Left renal cortex interstitium (tissue), 4 donors: ENCODE measurements at regions not wholly inside any gene's neighbourhood (a gene's known extent, or its start where the extent isn't known, plus 50 kb on each side); places are given as distances from the start of the nearest gene placed in this dataset.

ENCODE experiments used
- DNase-seq, 4 donors: peaks; one replicate each; pipeline ENCODE4 v3.0.0-alpha.2; 2013; ENCODE audit warnings: low read depth in 4 of 4, low spot score in 2 of 4, missing footprints in 1 of 4

DNA sequence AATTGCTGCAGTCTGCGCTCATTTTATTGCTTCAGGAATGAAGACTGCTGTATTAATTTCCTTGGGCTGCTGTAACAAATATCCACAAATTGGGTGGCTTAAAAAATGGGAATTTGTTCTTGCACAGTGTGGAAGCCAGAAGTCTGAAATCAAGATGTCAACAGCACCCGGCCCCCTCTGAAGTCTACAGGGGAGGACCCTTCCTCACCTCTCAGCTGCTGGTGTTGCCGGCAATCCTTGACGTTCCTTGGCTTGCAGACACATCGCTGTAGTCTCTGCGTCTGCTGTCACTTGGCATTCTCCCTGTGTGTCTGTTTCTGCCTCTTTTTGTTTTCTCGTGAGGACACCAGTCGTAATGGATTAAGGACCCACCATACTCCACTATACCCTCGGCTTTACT, 166.2 kb downstream of the PTPN20 start:
- DNase-seq: no peak

DNA sequence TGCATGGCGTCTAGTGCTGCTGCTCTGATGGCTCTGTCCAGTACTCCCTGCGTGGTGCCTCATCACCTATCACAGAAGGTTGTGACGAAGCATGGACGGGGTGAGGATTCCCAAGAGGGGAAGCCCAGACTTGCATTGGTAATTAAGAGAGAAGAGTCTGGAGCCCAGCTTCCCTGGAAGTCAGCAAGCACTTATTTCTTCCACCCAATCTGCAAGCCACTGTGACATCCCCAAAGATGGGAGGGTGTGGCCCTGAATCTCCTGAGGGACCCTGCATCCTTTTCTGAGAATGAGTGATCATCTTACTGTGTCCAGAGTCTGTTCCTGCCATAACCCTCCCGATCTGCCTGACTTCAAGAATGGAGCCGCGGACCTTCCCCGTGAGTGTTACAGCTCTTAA, 166.7 kb downstream of the PTPN20 start:
- no peak for DNase-seq

DNA sequence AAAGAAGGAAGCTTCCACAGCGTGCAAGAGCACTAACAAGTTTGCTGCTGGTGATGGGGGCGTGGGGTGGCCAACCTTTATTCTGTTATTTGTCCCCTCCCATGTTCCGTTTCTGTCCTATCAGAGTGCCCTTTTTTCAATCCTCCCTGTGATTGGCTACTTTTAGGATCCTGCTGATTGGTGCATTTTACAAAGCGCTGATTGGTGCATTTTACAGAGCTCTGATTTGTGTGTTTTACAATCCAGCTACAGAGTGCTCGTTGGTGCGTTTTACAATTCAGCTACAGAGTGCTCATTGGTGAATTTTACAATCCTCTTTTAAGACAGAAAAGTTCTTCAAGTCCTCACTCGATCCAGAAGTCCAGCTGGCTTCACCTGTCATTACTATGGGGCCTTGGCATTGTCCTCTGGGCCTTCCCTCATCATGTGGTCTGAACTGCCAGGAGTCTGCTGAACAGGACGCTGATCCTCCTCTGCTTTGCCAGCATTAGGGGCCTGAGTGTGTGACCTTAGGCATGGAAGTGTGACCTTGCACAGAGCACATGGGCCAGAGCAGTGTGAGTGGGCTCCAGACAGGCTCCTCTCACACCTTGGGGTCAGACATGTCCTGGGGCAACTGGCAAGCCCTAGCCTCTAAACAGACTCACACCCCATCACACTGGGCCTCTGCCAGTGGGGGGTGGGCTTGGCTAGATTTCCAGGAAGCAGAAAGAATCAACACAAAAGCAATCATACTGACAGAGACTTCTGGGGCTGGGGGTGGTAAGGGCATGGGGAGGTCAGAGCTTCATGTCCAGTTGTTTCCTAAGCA, 167.4 kb downstream of the PTPN20 start:
- no peak for DNase-seq

DNA sequence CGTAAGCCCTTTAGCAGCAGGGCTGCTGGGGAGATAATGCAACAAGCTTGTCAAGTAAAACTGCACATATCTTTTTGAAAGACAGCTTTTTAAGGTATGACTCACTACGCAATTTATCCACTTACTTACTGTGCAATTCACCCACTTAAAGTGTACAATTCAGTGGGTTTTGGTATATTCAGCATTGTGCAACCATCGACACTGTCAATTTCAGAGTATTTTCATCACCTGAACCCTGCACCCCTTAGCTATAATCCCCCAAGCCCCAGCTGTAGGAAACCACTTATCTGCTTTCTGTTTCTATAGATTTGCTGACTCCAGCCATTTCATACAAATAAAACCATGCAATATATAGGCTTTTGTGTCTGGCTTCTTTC, 168.0 kb downstream of the PTPN20 start:
- no peak for DNase-seq

DNA sequence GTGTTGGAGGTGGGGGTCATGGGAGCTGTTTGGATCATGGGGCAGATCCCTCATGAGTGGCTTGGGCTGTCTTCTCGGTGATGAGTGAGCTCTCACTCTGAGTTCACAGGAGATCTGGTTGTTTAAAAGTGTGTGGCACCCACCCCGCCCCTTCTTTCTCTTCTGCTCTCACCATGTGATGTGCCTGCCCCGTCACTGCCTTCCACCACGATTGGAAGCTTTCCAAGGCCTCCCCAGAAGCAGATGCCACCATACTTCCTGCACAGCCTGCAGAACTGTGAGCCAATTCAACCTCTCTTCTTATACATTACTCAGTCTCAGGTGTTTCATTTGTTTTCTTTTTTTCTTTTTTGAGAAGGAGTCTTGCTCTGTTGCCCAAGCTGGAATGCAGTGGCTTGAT, 170.0 kb downstream of the PTPN20 start:
- DNase-seq: no peak

DNA sequence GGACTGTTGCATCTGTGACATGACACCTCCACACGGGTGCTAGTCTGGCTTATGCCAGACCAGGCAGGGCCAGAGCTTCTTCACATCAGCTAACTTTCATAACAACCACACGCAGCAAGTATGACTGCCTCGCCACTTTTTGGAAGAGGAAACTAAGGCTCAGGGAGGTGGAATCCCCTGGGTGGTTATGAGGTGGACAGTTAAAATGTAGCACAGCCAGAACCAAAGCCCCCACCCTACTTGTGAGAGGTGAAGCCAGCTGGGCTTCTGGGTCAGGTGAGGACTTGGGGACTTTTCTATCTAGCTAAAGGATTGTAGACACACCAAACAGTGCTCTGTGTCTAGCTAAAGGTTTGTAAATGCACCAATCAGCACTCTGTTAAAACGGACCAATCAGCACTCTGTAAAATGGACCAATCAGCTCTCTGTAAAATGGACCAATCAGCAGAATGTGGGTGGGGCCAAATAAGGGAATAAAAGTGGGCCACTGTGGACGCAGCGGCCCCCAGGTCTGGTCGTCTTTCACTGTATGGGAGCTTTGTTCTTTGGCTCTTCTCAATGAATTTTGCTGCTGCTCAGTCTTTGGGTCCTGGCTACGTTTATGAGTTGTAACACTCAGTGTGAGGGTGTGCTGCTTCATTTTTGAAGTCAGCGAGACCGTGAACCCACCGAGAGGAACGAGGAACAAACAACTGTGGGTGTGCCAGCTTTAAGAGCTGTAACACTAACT, 171.0 kb downstream of the PTPN20 start:
- no peak for DNase-seq

DNA sequence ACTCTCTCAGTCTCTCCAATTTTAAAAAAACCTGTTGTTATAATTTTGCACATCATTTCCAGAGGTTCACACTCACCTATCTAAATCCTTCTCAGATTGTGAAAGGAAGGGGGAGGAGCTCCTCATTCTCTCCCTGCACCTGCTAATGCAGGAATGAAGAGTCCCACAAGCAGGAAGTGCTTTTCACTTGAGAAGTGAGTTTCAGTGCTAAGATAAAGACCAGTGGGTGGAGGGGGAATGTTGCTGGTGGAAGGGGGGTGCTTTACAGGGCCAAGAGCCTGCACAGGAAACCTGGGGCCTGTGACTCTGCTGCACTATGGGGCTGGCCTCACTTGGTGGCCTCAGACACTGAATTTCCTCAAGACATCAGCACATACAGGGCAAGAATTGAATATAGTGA, 176.4 kb downstream of the PTPN20 start:
- no peak for DNase-seq

DNA sequence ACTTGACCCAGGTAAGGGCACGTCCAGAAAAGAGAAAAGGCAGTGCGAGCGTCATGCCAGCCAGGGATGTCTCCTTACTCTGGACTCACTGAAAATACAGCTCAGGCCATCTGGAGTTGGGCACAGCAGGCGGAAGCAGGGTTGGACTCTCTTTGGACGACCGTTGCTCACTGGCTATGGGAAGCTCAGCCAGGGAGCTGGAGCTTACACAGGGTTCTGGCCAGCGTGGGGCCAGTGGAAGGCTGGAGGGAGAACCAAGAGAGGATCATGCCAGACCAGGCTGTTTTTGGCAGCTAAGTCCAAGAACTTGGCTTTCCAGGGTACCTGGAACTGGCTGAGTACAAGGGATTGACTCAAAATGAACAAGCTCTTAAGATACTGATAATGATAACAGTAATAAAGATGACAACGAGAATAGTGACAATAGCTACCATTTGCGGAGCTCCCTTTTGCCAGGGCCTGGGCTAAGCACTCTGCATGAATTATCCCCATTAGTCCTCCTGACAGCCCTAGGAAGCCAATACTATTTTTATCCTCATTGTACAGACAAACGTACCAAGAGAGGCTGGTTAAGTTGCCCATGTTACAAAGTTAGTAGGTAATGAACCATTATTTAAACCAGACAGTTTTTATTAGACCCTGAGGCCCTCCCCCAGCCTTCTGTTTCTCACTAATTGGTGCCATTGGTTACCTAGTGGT, 177.6 kb downstream of the PTPN20 start:
- DNase-seq: no peak

DNA sequence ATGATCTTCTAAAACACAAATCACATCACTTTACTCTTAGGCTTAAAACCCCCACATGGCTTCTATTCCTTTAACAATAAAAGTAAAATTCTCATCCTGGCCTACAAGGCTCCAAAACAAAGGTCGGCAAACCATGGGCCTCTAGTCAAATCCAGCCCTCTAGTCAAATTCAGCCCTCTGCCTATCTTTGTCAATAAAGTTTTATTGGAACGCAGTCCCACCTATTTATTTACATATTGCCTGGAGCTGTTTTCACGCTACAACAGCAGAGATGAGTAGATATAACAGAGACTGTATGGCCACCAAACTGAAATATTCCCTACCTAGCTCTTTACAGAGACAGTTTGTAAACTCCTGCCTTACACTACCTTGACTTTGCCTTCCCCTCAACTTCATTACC, 178.8 kb downstream of the PTPN20 start:
- no peak for DNase-seq

DNA sequence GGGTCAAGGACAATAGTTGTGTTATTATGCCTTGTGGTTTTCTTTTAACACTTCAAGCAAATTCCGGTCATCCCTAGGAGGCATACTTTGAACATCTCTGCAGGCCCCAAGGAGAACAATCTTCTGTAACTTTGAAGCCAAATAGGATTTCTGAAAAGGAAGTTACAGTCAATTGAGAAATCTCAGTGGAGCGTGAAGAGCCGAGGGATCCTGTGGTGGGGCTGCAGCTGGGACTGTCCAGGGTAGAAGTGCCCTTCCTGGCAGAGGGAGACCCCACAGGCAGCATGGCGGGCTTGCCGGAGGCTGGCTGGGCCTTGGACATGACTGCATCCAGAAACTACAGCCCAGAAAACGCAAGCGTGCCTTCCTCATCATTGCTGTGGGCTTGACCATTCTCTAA, 179.7 kb downstream of the PTPN20 start:
- DNase-seq: no peak

DNA sequence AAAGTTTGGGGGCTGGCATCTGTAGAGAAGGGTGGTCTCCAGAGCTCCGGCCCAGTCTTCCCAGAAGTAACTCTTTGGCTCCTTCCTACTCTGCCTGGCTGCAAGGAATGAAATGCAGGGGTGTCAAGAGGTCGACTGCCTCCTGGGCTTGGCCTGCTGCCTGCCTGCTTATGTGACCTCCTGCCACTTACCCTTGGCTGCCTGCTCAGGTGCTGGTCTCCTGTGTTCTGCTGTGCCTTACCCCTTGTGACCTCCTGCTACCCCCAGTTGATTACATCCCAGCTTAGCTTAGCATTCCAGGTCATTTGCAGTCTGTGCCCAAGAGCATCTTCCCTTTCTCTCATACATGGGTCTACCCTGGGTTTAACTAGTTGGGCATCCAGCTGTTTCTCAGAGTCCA, 180.2 kb downstream of the PTPN20 start:
- DNase-seq: no peak

DNA sequence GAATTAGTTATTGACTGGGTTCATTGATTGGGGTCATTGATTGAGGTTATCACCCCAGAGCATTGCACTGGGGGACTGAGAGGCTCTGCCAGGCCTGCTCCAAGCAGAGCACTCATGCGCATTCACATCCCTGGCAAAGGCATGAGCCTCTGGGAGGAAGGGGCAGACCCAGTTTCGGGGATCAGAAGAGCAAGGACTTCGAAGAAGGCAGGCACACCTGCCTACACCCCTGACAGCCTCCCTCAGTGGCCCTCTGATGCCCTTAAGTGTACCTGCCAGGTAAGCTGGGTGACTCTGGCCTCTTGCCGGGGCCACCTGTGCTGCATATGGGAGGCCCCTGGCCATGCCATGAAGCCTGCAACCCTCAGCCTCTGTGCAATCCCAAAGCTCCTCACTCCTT, 181.1 kb downstream of the PTPN20 start:
- no peak for DNase-seq

DNA sequence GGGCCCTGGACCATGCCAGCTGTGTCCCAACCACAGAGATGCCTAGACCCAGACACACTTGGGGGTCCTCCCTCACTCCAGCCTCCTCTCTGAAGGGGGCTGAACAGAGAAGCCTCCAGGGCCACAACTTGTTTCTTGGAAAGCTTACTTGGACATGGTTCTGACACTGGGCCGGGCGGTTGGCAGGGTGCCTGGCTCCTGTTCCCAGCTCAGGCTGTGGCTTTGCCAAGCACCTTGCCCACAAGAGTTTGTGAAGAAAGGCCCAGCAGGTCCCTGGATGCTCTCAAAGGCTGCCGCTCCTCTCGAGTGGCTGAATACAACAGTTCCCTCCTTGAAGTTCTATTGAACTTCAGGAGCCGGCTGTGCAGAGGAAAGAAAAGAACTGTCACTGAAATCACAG, 181.6 kb downstream of the PTPN20 start:
- no peak for DNase-seq

DNA sequence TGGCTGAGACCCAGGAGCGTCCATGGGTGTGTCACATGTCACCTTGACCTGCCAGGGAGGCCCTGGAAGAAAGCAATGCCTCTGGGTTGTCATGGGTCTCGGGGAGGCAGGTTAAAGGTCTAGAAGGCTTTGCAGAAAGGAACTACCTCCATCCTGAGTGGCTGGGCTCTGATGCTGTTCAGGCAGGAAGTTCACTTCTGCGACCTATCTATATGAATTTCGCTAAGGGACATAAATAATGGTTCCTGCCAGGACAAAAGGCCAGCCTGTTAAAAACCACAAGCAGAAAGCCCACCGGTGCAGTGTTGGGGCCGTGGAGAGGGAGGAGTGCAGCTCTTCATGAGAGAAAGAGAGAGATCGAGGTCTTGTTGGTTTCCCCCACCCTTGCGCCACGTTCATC, 182.9 kb downstream of the PTPN20 start:
- DNase-seq: no peak

DNA sequence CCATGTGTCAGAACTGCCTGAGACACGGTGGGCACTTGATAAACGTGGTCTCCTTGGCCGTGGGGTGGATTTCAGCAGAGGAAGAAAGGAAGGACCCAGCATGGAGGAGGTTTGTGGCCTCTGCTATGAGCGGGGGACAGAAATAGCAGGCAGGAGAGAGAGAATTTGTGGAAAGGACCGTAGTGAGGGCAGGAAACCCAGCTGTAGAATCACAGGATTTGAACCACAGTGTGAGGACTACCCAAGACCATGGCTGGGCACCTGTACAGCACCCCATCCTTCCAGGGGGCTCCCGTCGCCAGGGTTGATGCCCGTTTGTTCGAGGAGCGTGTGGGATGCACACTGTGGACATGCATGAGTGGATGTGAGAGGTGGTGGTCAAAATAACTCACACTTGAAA, 183.4 kb downstream of the PTPN20 start:
- DNase-seq: no peak

DNA sequence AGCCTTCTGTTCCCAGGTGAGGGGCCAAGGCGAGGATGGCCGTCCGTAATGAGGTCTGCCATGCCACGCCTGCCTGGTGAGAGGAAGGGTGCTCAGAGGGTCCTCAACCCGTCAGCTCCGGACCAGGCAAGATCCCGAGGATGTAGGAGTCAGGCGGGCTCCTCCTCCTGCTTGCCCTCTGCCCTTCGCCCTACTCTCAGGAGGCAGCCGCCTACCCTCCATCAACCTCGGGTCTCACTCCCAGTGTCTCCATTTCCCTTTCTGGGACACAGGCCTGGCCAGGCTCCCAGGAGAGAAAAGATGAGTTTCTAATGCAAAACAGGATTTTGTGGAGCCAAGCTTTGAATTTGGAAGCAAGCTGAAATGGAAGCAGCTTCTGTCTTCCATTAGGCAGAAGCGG, 184.0 kb downstream of the PTPN20 start:
- DNase-seq: no peak

DNA sequence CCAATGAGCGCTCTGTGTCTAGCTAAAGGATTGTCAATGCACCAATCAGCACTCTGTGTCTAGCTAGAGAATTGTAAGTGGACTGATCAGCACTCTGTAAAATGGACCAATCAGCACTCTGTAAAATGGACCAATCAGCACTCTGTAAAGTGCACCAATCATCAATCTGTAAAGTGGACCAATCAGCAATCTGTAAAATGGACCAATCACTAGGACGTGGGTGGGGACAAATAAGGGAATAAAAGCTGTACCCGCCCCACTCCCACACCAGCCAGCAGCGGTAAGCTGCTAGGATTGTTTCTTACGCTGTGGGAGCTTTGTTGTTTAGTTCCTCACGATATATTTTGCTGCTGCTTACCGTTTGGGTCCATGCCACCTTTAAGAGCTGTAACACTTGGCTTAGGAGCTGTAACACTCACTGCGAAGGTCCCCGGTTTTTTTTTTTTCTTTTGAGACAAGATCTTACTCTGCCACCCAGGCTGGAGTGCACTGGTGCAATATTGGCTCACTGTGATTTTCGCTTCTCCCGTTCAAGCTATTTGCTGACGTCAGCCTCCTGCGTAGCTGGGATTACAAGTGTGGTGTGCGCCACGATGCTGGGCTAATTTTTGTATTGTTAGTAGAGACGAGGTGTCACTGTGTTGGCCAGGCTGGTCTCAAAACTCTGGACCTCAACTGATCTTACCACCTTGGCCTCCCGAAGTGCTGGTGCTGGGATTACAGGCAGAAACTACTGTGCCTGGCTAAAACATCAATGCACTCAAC, 184.8 kb downstream of the PTPN20 start:
- DNase-seq: no peak

DNA sequence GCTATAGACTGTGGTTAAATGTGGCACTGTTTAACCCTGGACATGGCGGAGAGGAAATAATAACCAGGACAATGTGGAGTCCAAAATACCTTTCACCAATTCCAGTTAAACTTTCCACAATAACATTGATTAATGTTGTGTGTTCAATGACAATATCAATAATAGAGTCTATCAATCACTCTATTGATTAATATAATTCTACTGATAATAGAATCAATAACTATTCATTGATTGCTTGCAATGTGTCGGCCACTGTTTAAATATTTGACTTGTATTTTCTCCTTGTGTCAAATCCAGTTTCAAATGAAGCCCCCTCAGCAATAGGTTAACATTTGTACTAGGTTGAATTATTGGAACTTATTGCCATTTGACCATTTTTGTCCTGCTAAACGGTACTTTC, 187.0 kb downstream of the PTPN20 start:
- DNase-seq: no peak

DNA sequence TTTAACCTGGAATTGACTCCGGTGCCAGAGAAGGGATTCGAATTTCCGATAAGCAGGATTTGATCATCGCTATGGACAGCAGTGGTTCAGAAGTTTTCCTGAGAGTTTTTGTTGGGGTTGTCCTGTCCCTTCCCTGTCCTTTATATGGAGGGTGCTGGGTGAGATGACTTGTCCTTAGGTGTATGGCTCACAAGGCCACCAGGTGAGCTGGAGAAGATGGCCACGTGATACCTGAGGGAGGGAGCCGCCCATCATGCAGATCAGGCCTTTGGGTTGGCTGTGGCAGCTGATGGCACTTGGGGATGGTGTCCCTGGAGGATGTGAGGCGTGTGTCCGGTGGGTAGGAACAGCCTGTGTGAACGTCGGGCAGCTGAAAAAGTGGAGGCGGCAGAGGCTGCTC, 187.7 kb downstream of the PTPN20 start:
- DNase-seq: no peak

DNA sequence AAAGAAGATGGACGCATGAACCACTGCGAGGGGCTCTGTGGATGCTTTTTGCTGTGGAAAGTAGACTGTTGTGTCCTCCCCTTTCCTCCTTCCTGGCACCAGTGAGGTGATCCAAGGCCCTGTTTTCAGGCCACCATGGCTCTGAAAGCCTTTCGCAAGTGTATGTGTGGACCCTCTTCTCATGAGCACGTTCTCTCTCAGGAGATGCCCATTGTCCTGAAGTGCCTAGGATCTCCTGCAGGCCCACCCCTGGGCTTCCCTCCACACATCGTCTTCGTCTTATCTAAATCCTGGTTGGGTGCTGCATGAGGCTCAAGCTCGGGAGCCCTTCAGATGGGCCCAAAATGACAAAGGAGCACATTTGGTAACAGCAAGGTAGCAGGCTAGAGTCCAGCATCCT, 188.2 kb downstream of the PTPN20 start:
- no peak for DNase-seq

DNA sequence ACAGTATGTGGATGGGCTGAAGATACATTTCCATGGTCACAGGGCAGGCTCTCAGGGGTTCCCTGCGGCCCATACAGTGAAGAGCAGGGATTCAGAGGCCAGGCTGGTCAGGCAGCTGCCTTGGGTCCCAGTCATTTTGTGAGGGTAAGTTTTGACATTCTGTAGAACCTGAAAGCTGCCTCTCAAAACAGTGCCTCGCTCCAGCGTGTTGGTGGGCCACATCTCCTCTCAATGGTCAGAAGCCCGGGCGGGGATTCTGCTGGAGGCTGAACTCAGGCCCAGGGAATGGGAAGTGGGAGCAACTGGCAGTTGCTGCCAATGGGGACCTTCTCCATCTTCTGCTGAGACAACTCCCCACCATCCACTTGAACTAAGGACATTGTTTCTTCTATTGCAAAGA, 190.0 kb downstream of the PTPN20 start:
- DNase-seq: no peak
